ENCODE measurements at regions not wholly inside any gene's neighbourhood (a gene's known extent, or its start where the extent isn't known, plus 50 kb on each side); places are given as distances from the start of the nearest gene placed in this dataset.

- Mint-ChIP-seq H3K4me1 (peaks cover 25% of the 10 kb centered on the region), H3K27ac (no peak overlapping the region), H3K9me3 (no peaks in the 10 kb centered on the region), H3K4me3 (no peak overlapping the region), H3K36me3 (ENCODE audit: low read depth) (no peaks in the 10 kb centered on the region), H3K27me3 (ENCODE audit: insufficient read depth) (peaks cover 20% of the 10 kb centered on the region)
- no peak overlapping the region for H3K9ac ChIP-seq (ENCODE audit: extremely low read depth, low read length, poor library complexity, severe bottlenecking)
- DNase-seq, result no peak
- no peaks in the 10 kb centered on the region for H3K27me3 ChIP-seq (ENCODE audit: control insufficient read depth, insufficient read depth, low read length, poor library complexity, severe bottlenecking)
- no peak overlapping the region for H3K4me3 ChIP-seq (ENCODE audit: low read length)
- no peak overlapping the region for H3K27ac ChIP-seq (ENCODE audit: low read depth, low read length)
- H3K9me3 ChIP-seq (ENCODE audit: control insufficient read depth, low read length), result no peaks in the 10 kb centered on the region
- WGBS, 2 experiments (ENCODE audit: insufficient coverage in 1 of 2, insufficient read length in 1 of 2), result 80 to 83% methylated on average over 4 to 5 of the region's 5 CpGs
- no peaks in the 10 kb centered on the region for H3K4me1 ChIP-seq (ENCODE audit: control insufficient read depth, insufficient read depth, low read length)
- no peaks in the 10 kb centered on the region for H3K36me3 ChIP-seq (ENCODE audit: control insufficient read depth, insufficient read depth, low read length)
- TF ChIP-seq, protein P1, sequence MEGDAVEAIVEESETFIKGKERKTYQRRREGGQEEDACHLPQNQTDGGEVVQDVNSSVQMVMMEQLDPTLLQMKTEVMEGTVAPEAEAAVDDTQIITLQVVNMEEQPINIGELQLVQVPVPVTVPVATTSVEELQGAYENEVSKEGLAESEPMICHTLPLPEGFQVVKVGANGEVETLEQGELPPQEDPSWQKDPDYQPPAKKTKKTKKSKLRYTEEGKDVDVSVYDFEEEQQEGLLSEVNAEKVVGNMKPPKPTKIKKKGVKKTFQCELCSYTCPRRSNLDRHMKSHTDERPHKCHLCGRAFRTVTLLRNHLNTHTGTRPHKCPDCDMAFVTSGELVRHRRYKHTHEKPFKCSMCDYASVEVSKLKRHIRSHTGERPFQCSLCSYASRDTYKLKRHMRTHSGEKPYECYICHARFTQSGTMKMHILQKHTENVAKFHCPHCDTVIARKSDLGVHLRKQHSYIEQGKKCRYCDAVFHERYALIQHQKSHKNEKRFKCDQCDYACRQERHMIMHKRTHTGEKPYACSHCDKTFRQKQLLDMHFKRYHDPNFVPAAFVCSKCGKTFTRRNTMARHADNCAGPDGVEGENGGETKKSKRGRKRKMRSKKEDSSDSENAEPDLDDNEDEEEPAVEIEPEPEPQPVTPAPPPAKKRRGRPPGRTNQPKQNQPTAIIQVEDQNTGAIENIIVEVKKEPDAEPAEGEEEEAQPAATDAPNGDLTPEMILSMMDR (conservative IDR thresholded peaks at IDR 0.05), result no peak
Observed at GRCh38 chr10:121266370-121266769, 331.9 kb downstream of the FGFR2 start.

- Mint-ChIP-seq H3K4me3 (no peak overlapping the region), H3K27me3 (ENCODE audit: insufficient read depth) (peaks cover 17% of the 10 kb centered on the region), H3K36me3 (ENCODE audit: low read depth) (no peaks in the 10 kb centered on the region), H3K9me3 (no peaks in the 10 kb centered on the region), H3K27ac (no peak overlapping the region), H3K4me1 (peaks cover 25% of the 10 kb centered on the region)
- H3K36me3 ChIP-seq (ENCODE audit: control insufficient read depth, insufficient read depth, low read length), result no peaks in the 10 kb centered on the region
- H3K4me1 ChIP-seq (ENCODE audit: control insufficient read depth, insufficient read depth, low read length), result no peaks in the 10 kb centered on the region
- no peaks in the 10 kb centered on the region for H3K9me3 ChIP-seq (ENCODE audit: control insufficient read depth, low read length)
- TF ChIP-seq, protein P1 (conservative IDR thresholded peaks at IDR 0.05), result no peak
- H3K9ac ChIP-seq (ENCODE audit: extremely low read depth, low read length, poor library complexity, severe bottlenecking), result no peak overlapping the region
- no peak overlapping the region for H3K27ac ChIP-seq (ENCODE audit: low read depth, low read length)
- H3K27me3 ChIP-seq (ENCODE audit: control insufficient read depth, insufficient read depth, low read length, poor library complexity, severe bottlenecking), result no peaks in the 10 kb centered on the region
- WGBS, 2 experiments (ENCODE audit: insufficient coverage in 1 of 2, insufficient read length in 1 of 2), result 89 to 94% methylated on average over 8 to 11 of the region's 11 CpGs
- no peak overlapping the region for H3K4me3 ChIP-seq (ENCODE audit: low read length)
- no peak for DNase-seq
Observed at GRCh38 chr10:121267236-121268003, 330.8 kb downstream of the FGFR2 start.

GRCh38 chr10:121268363-121268762, 329.9 kb downstream of the FGFR2 start:
- H3K9me3 Mint-ChIP-seq, result no peaks in the 10 kb centered on the region
- DNase-seq, result no peak
- Histone ChIP-seq H3K36me3 (ENCODE audit: control insufficient read depth, insufficient read depth, low read length) (no peaks in the 10 kb centered on the region), H3K27me3 (ENCODE audit: control insufficient read depth, insufficient read depth, low read length, poor library complexity, severe bottlenecking) (no peaks in the 10 kb centered on the region), H3K4me1 (ENCODE audit: control insufficient read depth, insufficient read depth, low read length) (no peaks in the 10 kb centered on the region), H3K9ac (ENCODE audit: extremely low read depth, low read length, poor library complexity, severe bottlenecking) (no peak overlapping the region), H3K27ac (ENCODE audit: low read depth, low read length) (no peak overlapping the region), H3K4me3 (ENCODE audit: low read length) (no peak overlapping the region), H3K9me3 (ENCODE audit: control insufficient read depth, low read length) (no peaks in the 10 kb centered on the region)
- H3K27ac Mint-ChIP-seq, result no peak overlapping the region
- H3K36me3 Mint-ChIP-seq (ENCODE audit: low read depth), result no peaks in the 10 kb centered on the region
- no peak overlapping the region for H3K4me3 Mint-ChIP-seq
- TF ChIP-seq, protein P1 (conservative IDR thresholded peaks at IDR 0.05), result no peak
- peaks cover 28% of the 10 kb centered on the region for H3K4me1 Mint-ChIP-seq
- H3K27me3 Mint-ChIP-seq (ENCODE audit: insufficient read depth), result peaks cover 14% of the 10 kb centered on the region
- WGBS, 2 experiments (ENCODE audit: insufficient coverage in 1 of 2, insufficient read length in 1 of 2), result 99% methylated on average over 5 of the region's 5 CpGs
